LHCN-M2 (cell line): ENCODE measurements at regions not wholly inside any gene's neighbourhood (a gene's known extent, or its start where the extent isn't known, plus 50 kb on each side); places are given as distances from the start of the nearest gene placed in this dataset.

ENCODE experiments used
- DNase-seq: peaks from one replicate; pipeline ENCODE4 v3.0.0-alpha.2; 2012; ENCODE audit warnings: low read depth

GRCh38 chr21:16536643-16537434, 807.1 kb downstream of the USP25 start:
- DNase-seq: peak; percentile 81

- peak; percentile 35 for DNase-seq
Measured at GRCh38 chr21:16537501-16537900, 807.7 kb downstream of the USP25 start.

- no peak for DNase-seq
Measured at GRCh38 chr21:16538405-16538804, 808.6 kb downstream of the USP25 start.

GRCh38 chr21:16538936-16539440, 809.2 kb downstream of the USP25 start:
- DNase-seq: no peak

- peak; percentile 50 for DNase-seq
Measured at GRCh38 chr21:16540966-16541727, 811.4 kb downstream of the USP25 start.

- no peak for DNase-seq
Measured at GRCh38 chr21:16550118-16550517, 820.3 kb downstream of the USP25 start.

GRCh38 chr21:16550917-16551741, 821.3 kb downstream of the USP25 start:
- peak; percentile 34 for DNase-seq

GRCh38 chr21:16552880-16553279, 823.1 kb downstream of the USP25 start:
- DNase-seq: no peak

- no peak for DNase-seq
Measured at GRCh38 chr21:16554503-16554902, 824.7 kb downstream of the USP25 start.

GRCh38 chr21:16563116-16563515, 833.3 kb downstream of the USP25 start:
- no peak for DNase-seq

- peak; percentile 62 for DNase-seq
Measured at GRCh38 chr21:16563795-16564194, 834.0 kb downstream of the USP25 start.

GRCh38 chr21:16568244-16568643, 838.5 kb downstream of the USP25 start:
- DNase-seq: no peak

- DNase-seq: no peak
Measured at GRCh38 chr21:16568661-16569060, 838.9 kb downstream of the USP25 start.

- peak; percentile 71 for DNase-seq
Measured at GRCh38 chr21:16569679-16570078, 839.9 kb downstream of the USP25 start.

- DNase-seq: no peak
Measured at GRCh38 chr21:16570171-16570570, 840.4 kb downstream of the USP25 start.

- DNase-seq: peak; percentile 63
Measured at GRCh38 chr21:16570856-16571255, 841.1 kb downstream of the USP25 start.

GRCh38 chr21:16571594-16571993, 841.8 kb downstream of the USP25 start:
- peak; percentile 67 for DNase-seq

GRCh38 chr21:16572032-16572431, 842.2 kb downstream of the USP25 start:
- peak; percentile 82 for DNase-seq

GRCh38 chr21:16573578-16573977, 843.8 kb downstream of the USP25 start:
- peak; percentile 82 for DNase-seq

GRCh38 chr21:16577975-16578374, 848.2 kb downstream of the USP25 start:
- no peak for DNase-seq

GRCh38 chr21:16578912-16579311, 849.1 kb downstream of the USP25 start:
- no peak for DNase-seq

- DNase-seq: peak; percentile 52
Measured at GRCh38 chr21:16579538-16579937, 849.8 kb downstream of the USP25 start.
